ENCODE measurements at regions not wholly inside any gene's neighbourhood (a gene's known extent, or its start where the extent isn't known, plus 50 kb on each side); places are given as distances from the start of the nearest gene placed in this dataset.

DNA sequence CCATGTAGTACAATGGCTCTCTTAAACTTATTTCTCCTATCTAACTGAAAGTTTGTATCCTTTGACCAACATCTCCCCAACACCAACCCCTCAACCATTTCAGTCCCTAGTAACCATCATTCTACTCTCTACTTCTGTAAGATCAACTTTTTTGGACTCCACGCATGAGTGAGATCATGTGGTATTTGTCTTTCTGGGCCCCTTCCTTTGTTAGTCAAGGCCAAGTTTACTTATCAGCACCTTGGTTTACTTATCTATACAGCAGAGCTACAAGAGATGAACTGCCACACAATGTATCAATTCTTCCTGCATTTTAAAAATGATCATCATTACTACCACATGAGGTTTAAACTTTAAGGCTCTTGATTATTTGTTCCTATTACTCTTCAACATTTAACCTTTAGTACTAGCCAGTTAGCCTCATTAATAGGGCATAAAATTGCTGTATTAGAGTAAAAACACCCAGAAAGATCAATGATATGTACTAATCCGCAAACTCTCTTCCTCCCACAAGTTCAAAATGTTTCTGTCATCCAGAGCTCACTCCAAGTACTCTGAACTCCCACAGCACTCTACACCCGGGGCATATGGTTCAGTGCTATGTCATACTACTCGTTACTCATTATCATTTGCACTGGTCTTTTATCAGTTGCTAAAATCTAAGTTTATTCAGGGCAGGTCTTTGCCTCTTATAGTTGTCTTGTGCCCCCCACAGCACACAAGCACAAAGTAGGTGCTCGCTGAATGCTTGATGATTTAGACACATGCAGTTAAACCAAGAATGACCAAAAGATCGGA, 145.7 kb upstream of the ADAMTS3 start:
- TF ChIP-seq, protein P1, sequence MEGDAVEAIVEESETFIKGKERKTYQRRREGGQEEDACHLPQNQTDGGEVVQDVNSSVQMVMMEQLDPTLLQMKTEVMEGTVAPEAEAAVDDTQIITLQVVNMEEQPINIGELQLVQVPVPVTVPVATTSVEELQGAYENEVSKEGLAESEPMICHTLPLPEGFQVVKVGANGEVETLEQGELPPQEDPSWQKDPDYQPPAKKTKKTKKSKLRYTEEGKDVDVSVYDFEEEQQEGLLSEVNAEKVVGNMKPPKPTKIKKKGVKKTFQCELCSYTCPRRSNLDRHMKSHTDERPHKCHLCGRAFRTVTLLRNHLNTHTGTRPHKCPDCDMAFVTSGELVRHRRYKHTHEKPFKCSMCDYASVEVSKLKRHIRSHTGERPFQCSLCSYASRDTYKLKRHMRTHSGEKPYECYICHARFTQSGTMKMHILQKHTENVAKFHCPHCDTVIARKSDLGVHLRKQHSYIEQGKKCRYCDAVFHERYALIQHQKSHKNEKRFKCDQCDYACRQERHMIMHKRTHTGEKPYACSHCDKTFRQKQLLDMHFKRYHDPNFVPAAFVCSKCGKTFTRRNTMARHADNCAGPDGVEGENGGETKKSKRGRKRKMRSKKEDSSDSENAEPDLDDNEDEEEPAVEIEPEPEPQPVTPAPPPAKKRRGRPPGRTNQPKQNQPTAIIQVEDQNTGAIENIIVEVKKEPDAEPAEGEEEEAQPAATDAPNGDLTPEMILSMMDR (IDR thresholded peaks at IDR 0.05; ENCODE audit: extremely low read depth in 1 of 2, insufficient read depth in 1 of 2, low read depth in 1 of 2, low read length in 2 of 2): no peak
- TF ChIP-seq POLR2A (IDR thresholded peaks at IDR 0.05; ENCODE audit: low read depth, low read length) (no peak), EZH2 (IDR thresholded peaks at IDR 0.05; ENCODE audit: borderline replicate concordance, low read depth, low read length, severe bottlenecking) (no peak), JUN (IDR thresholded peaks at IDR 0.05; ENCODE audit: borderline replicate concordance, insufficient read depth, insufficient read length, low read depth) (no peak), POLR2AphosphoS5 (IDR thresholded peaks at IDR 0.05; ENCODE audit: insufficient read depth, low read depth, low read length) (no peak), MYC (IDR thresholded peaks at IDR 0.05; ENCODE audit: low read depth, low read length) (no peak), FOS (IDR thresholded peaks at IDR 0.05; ENCODE audit: borderline replicate concordance, insufficient read depth, low read length) (no peak)
- TF ChIP-seq, protein P2, sequence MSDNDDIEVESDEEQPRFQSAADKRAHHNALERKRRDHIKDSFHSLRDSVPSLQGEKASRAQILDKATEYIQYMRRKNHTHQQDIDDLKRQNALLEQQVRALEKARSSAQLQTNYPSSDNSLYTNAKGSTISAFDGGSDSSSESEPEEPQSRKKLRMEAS (IDR thresholded peaks at IDR 0.05; ENCODE audit: insufficient read depth, insufficient read length): no peak
